ENCODE measurements at regions not wholly inside any gene's neighbourhood (a gene's known extent, or its start where the extent isn't known, plus 50 kb on each side); places are given as distances from the start of the nearest gene placed in this dataset.

GRCh38 chr5:15007646-15008045, 136.1 kb upstream of the ANKH start:
- TF ChIP-seq CTCF (IDR thresholded peaks at IDR 0.05; ENCODE audit: low read length, missing control alignments): no peak
- H3K4me3 ChIP-seq (replicated peaks; ENCODE audit: low read depth, low read length): no peak overlapping the region
- no peak for DNase-seq (ENCODE audit: low read depth)

GRCh38 chr5:15004506-15004905, 132.9 kb upstream of the ANKH start:
- H3K4me3 ChIP-seq (replicated peaks; ENCODE audit: low read depth, low read length): no peak overlapping the region
- no peak for TF ChIP-seq CTCF (IDR thresholded peaks at IDR 0.05; ENCODE audit: low read length, missing control alignments)
- DNase-seq (ENCODE audit: low read depth): no peak

DNA sequence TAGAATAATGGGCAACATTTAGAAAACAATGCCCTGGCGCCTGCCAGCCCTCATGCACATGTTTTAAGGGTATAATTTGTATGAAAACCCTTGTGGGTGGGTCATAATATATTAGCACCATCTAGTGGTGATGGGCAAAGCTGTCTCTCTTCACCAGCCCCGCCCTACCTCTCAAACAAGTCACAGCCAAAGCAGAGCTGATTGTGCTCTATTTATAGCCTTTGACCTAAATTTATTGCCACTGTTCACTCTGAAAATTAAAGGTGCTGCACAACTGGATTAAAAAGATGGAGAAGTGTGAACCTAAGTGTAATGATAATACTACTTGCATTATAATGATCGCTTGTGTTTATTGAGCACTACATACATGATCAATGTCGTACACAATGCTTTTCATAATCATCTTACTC, 131.9 kb upstream of the ANKH start:
- peak; percentile 78 for TF ChIP-seq CTCF (IDR thresholded peaks at IDR 0.05; ENCODE audit: low read length, missing control alignments)
- DNase-seq (ENCODE audit: low read depth): peak; percentile 85
- no peak overlapping the region for H3K4me3 ChIP-seq (replicated peaks; ENCODE audit: low read depth, low read length)

GRCh38 chr5:15002791-15003190, 131.2 kb upstream of the ANKH start:
- H3K4me3 ChIP-seq (replicated peaks; ENCODE audit: low read depth, low read length): no peak overlapping the region
- TF ChIP-seq CTCF (IDR thresholded peaks at IDR 0.05; ENCODE audit: low read length, missing control alignments): no peak
- DNase-seq (ENCODE audit: low read depth): no peak

DNA sequence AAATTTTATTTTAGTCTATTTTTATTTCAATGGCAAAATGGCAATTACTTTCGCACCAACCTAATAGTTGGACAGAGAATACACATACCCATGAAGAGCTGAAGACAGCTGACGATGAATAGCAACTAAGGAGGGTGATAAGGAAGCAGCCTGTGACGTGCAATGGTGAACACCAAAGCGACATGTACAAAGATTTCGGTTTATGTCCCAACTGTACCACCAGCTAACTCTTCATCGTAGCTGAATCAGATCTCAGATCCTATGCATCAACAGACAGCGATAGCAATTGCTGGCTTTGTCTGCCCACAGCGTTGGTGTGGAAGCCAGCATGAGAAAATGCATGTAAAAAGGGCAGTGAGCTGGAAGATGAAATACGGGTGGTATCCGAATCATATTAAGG, 130.6 kb upstream of the ANKH start:
- TF ChIP-seq CTCF (IDR thresholded peaks at IDR 0.05; ENCODE audit: low read length, missing control alignments): no peak
- no peak overlapping the region for H3K4me3 ChIP-seq (replicated peaks; ENCODE audit: low read depth, low read length)
- no peak for DNase-seq (ENCODE audit: low read depth)

GRCh38 chr5:15001517-15001916, 129.9 kb upstream of the ANKH start:
- no peak for DNase-seq (ENCODE audit: low read depth)
- no peak overlapping the region for H3K4me3 ChIP-seq (replicated peaks; ENCODE audit: low read depth, low read length)
- no peak for TF ChIP-seq CTCF (IDR thresholded peaks at IDR 0.05; ENCODE audit: low read length, missing control alignments)

DNA sequence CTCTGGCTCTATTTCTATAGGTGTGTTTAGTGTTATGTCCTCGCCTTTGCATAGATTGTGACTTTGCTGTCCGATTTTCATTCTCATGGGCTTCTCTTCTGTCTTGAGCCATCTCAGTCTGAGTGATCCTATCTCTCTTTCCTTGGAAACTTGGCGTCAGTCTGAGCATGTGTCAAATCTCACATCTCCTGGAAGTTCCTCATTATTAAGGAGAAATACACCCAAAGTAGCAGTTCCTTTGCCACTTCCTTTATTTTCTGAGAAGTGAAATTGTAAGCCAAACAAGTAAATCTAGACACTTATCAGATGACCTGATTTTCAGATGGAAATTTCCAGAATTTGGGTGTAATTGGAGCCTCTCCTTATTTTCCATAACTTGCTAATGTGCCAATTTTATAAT, 126.9 kb upstream of the ANKH start:
- no peak overlapping the region for H3K4me3 ChIP-seq (replicated peaks; ENCODE audit: low read depth, low read length)
- no peak for TF ChIP-seq CTCF (IDR thresholded peaks at IDR 0.05; ENCODE audit: low read length, missing control alignments)
- DNase-seq (ENCODE audit: low read depth): no peak
